B cell (primary cell): ENCODE measurements at regions not wholly inside any gene's neighbourhood (a gene's known extent, or its start where the extent isn't known, plus 50 kb on each side); places are given as distances from the start of the nearest gene placed in this dataset.

Experiments
- EZH2 ChIP-seq: IDR thresholded peaks from 2 replicates; pipeline ENCODE4 v1.6.1; 2012; ENCODE audit warnings: borderline replicate concordance, low read depth, mild to moderate bottlenecking, moderate library complexity, low read length; ENCODE audit not compliant: insufficient read depth, poor library complexity, severe bottlenecking
- TF ChIP-seq, protein P1 (sequence below): fragments of 200-600 bp; IDR thresholded peaks from one replicate; pipeline ENCODE4 v1.8.0; 2022; ENCODE audit warnings: antibody characterized with exemption, mild to moderate bottlenecking

DNA sequence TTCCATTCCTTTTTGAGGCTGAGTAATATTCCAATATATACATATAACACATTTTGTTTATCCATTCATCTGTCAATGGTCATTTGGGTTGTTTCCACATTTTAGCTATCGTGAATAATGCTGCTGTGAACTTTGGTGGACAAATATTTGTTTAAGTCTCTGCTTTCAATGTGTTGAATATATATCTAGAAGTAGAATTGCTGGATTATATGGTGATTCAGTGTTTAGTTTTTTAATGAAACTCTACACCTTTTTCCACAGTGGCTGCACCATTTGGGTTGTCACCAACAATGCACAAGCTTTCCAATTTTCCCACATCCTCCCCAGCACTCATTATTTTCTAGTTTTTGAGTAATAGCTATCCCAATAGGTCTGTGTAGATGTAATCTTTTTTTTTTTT is 69.5 kb downstream of the ACTBL2 start:
- TF ChIP-seq, protein P1, sequence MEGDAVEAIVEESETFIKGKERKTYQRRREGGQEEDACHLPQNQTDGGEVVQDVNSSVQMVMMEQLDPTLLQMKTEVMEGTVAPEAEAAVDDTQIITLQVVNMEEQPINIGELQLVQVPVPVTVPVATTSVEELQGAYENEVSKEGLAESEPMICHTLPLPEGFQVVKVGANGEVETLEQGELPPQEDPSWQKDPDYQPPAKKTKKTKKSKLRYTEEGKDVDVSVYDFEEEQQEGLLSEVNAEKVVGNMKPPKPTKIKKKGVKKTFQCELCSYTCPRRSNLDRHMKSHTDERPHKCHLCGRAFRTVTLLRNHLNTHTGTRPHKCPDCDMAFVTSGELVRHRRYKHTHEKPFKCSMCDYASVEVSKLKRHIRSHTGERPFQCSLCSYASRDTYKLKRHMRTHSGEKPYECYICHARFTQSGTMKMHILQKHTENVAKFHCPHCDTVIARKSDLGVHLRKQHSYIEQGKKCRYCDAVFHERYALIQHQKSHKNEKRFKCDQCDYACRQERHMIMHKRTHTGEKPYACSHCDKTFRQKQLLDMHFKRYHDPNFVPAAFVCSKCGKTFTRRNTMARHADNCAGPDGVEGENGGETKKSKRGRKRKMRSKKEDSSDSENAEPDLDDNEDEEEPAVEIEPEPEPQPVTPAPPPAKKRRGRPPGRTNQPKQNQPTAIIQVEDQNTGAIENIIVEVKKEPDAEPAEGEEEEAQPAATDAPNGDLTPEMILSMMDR, result no peak
- no peak for TF ChIP-seq EZH2
